ENCODE measurements at regions not wholly inside any gene's neighbourhood (a gene's known extent, or its start where the extent isn't known, plus 50 kb on each side); places are given as distances from the start of the nearest gene placed in this dataset.

GRCh38 chr14:65187421-65188049, 85.2 kb upstream of the MAX start:
- no peak for DNase-seq

DNA sequence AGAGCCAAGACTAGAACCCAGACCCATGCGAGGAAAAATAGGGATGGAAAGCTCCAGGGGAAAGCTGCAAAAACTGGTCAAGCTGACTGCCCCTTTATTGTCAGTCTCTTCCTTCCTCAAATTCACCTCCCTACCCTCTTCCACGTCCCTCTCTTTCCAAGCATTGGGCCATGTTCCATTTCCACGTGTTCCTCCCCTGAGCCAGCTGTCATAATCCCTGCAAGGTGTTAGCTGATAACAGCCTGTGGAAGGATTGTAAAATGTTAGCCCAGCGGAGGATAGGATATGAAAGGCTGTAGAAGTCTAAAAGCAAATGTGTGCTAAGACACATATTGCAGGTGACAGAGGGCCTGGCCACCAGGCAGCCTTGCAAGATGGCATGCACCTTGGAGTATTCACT, 88.0 kb upstream of the MAX start:
- DNase-seq: no peak

- no peak for DNase-seq
These were observed 89.4 kb upstream of the MAX start for GRCh38 chr14:65191716-65192115.

DNA sequence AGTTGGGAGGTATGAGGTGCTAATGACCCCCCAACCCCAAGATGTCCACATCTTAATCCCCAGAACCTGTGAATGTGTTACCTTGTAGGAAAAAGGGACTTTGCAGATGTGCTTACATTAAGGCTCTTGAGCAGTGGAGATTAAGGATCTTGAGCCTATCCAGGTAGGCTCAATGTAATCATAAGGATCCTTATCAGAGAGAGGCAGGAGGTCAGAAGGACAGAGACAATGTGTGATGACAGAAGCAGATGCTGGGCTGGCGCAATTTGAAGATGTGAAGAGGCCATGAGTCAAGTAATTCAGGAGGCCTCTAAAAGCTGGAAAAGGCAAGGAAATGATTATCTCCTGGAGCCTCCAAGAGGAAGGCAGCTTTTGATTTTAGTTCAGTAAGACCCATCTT, 90.4 kb upstream of the MAX start:
- no peak for DNase-seq

GRCh38 chr14:65193916-65194590, 91.7 kb upstream of the MAX start:
- DNase-seq: peak in 1 of 2 experiments; percentile 18

GRCh38 chr14:65195042-65195719, 92.9 kb upstream of the MAX start:
- no peak for DNase-seq

DNA sequence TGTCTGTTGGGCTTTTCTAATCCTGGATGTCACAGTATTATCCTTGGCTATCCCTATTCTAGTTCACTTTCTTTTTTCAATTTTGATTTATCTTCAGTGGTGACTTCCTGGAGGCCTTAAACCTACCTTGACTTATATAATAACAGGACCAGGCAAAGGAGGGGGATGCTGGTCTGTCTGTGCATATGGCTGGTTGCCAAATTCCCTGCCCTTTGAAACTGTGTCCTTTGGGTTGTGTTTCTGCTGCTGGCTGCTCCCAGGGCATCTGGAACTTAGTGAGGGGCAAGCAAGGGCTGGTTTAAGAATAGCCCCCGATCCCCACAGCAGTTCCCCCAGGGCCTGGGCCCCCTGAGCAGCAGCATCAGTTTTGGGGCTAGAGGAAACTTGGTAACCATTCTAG, 96.0 kb upstream of the MAX start:
- no peak for DNase-seq

DNA sequence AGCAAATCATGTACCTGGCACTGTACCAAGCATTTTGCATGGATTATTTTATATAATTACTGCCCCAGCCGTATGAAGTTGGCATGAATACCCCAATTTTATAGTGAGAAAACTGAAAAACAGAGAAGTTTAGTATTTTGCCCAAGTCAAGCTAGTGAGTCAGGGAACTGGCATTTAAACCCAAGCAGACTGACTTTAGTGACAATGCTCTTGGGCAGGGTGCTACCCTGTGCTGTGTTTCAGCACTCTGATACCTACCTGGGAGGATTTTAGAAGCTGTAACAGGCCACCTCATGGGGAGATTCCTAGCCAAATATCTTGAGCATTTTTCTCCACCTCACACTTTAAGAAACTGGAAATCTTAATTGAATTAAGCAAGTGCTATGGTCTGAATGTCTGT, 98.1 kb upstream of the MAX start:
- DNase-seq: no peak

GRCh38 chr14:65203574-65203973, 101.3 kb upstream of the MAX start:
- no peak for DNase-seq

GRCh38 chr14:65204056-65204455, 101.7 kb upstream of the MAX start:
- no peak for DNase-seq

DNA sequence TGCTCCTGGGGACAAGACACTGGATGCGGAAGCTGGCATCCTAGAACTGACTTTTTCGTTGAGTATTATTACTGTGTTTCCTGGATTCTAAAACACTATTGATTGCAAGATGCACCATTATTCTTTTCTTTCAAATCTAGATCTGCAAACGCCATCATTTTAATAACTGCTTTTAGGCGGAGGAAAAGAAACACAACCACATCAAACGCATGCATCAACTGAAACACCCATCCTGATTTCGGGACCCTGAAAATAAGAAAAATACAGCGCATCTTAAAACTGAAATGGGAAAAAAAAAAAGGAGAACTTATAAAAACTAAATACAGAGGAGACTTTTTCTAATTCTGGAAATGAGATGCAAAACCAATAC, 103.7 kb upstream of the MAX start:
- DNase-seq: no peak

GRCh38 chr14:65206448-65207096, 104.3 kb upstream of the MAX start:
- peak; percentile 28 to 59 for DNase-seq

GRCh38 chr14:65208548-65208947, 106.2 kb upstream of the MAX start:
- DNase-seq: no peak

- DNase-seq: no peak
These were observed 108.0 kb upstream of the MAX start for GRCh38 chr14:65210118-65210821.

- DNase-seq: no peak
These were observed 108.5 kb upstream of the MAX start for GRCh38 chr14:65210822-65211182.

DNA sequence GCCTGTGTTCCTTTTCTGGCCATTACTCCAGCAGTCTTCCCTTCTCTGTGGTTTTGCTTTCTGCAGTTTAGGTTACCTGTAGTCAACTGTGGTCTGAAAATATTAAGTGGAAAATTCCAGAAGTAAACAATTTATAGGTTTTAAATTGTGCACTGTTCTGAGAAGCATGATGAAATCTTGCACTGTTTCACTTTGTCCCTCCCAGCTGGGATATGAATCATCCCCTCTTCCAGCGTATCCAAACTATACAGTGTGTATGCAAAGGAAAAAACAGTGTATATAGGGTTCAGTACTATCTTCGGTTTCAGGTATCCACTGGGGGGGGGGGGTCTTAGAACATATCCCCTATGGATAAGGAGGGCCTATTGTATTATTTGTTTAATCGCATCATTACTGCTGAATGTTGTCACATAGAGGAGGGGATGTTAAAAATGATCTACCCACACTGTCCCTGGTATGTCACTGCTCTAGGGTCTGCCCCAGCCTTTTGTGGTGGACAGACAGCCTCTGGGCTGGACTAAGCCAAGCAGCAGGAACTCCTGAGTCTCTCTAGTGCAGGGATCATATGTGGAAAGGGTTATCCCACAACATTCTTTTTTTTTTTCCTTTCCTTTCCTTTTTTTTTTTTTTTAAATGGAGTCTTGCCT, 109.1 kb upstream of the MAX start:
- DNase-seq: no peak

GRCh38 chr14:65213316-65213715, 111.0 kb upstream of the MAX start:
- no peak for DNase-seq

DNA sequence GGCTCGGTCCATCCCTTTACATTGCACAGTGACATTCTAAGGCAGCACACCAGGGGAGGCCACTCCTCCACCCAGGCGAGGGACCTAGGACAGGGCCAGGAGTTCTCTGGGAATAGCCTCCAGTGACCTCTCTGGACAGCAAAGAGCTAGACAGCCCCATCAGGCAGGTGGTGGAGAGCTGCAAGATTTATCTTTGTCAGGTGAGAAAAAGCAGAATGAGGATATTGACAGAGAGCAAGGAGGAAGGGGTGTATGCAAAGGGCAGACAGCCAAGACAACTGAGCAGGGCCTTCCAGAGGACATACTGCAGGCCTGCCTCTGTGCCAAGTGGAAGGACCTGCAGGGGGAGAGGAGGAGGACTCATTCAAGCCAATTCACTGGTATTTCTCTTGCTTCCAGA, 112.4 kb upstream of the MAX start:
- DNase-seq: no peak

- no peak for DNase-seq
These were observed 117.0 kb upstream of the MAX start for GRCh38 chr14:65219353-65219752.

DNA sequence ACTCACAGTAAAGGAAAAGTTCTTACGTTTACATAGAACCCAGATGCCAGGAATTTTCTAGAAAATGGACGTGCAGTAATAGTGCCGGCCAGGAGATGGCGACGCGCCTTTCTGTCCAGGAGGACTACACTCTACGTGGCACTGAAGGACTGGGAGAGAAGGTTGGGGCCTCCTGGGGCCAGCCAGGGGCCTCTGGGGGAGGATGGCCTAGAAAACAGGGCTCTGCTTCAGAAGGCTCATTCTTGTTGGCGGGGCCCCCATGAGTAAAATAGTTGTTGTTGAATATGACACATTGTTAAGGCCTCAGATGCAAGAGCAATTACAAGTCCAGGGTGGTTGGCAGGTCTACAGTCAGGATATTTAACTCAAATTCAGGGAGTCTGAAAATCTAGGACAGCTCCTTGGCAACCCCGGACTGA, 120.1 kb upstream of the MAX start:
- peak; percentile 4 to 51 for DNase-seq

DNA sequence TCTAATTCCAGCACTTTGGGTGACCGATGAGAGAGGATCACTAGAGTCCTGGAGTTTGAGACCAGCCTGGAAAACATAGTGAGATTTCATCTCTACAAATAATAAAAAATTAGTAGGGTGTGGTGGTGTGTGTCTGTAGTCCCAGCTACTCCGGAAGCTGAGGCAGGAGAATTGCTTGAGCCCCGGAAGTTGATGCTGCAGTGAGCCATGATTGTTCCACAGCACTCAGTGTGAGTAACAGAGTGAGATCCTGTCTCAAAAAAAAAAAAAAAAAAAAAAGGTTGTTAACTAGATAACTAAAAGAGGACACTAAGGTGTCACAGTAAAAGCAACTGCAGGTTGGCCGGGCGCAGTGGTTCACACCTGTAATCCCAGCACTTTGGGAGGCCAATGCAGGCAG, 121.3 kb upstream of the MAX start:
- no peak for DNase-seq

GRCh38 chr14:65224799-65225198, 122.5 kb upstream of the MAX start:
- DNase-seq: no peak

Data from NCI-H526 (cell line).